HEK293 (cell line): ENCODE measurements at regions not wholly inside any gene's neighbourhood (a gene's known extent, or its start where the extent isn't known, plus 50 kb on each side); places are given as distances from the start of the nearest gene placed in this dataset.
"Not testable (repeated sequence)": the region's sequence is repeated elsewhere in the genome, so short reads cannot be mapped to it uniquely, and the experiment has no call there.

Experiments
- CTCF ChIA-PET: fragments of 350-600 bp; formaldehyde crosslinking; extraction: SDS; loops from one replicate; lab custom pipeline; 2021; ENCODE audit warnings: antibody characterized with exemption; lab: Yijun Ruan, JAX
- POLR2A ChIA-PET: fragments of 300-600 bp; formaldehyde crosslinking; extraction: SDS; loops from one replicate; lab custom pipeline; 2020; ENCODE audit warnings: antibody characterized with exemption, inconsistent platforms; lab: Yijun Ruan, JAX
- H3K27ac ChIP-seq: fragments of 200-500 bp; sonication (Bioruptor generic); 2 replicates; pipeline ENCODE4 v1.5.1; 2014; ENCODE audit warnings: low read depth, low read length, control low read depth, inconsistent platforms; ENCODE audit errors: extremely low read depth
- H3K36me3 ChIP-seq, 2 experiments: fragments of 200-500 bp in 1 of 2; sonication (Bioruptor generic) in 1 of 2; 1 replicate in 1 of 2; 2 replicates in 1 of 2; pipeline ENCODE4 v1.5.1; 2014 to 2017; ENCODE audit warnings: inconsistent platforms in 2 of 2, low read length in 2 of 2; ENCODE audit not compliant: control insufficient read depth in 2 of 2, insufficient read depth in 1 of 2
- H3K4me1 ChIP-seq: fragments of 200-500 bp; sonication (Bioruptor generic); 2 replicates; pipeline ENCODE4 v1.5.1; 2014; ENCODE audit warnings: mild to moderate bottlenecking, low read length, inconsistent platforms; ENCODE audit not compliant: control insufficient read depth, insufficient read depth
- H3K4me3 ChIP-seq: 2 replicates; pipeline ENCODE4 v1.5.1; 2011; ENCODE audit warnings: low read depth, mild to moderate bottlenecking, control low read depth, low read length, moderate library complexity
- H3K9me3 ChIP-seq: fragments of 200-500 bp; sonication (Bioruptor generic); 2 replicates; pipeline ENCODE4 v1.5.1; 2014; ENCODE audit warnings: low read depth, low read length, inconsistent platforms; ENCODE audit not compliant: control insufficient read depth, insufficient read depth
- ATF2 ChIP-seq: fragments of 450-650 bp; formaldehyde crosslinking; IDR thresholded peaks from 2 replicates; pipeline ENCODE4 v1.5.1; 2016; ENCODE audit warnings: missing biosample characterization, missing genetic modification characterization, low read depth
- KLF7 ChIP-seq: fragments of 450-650 bp; formaldehyde crosslinking; IDR thresholded peaks from 2 replicates; pipeline ENCODE4 v1.5.1; 2016; ENCODE audit warnings: missing biosample characterization, missing genetic modification characterization, borderline replicate concordance
- ZFP3 ChIP-seq: fragments of 450-650 bp; formaldehyde crosslinking; IDR thresholded peaks from 2 replicates; pipeline ENCODE4 v1.5.1; 2016; ENCODE audit warnings: low read depth, missing biosample characterization, missing genetic modification characterization

DNA sequence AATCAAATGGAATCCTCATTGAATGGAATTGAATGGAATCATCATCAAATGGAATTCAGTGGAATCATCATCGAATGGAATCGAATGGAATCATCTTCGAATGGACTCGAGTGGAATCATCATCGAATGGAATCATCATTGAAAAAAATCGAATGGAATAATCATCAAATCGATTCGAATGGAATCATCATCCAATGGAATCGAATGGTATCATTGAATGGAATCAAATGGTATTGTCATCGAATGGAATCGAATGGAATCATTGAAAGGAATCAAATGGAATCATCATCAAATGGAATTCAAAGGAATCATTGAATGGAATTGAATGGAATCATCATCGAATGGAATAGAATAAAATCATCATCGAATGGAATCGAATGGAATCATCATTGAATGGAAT, 619.3 kb downstream of the TP53TG3F start:
- CTCF ChIA-PET, result no interaction called here
- Histone ChIP-seq H3K9me3 (no peaks in the 10 kb centered on the region), H3K4me1 (no peaks in the 10 kb centered on the region), H3K27ac (no peak overlapping the region), H3K36me3 (no peaks in the 10 kb centered on the region), H3K4me3 (no peak overlapping the region)
- POLR2A ChIA-PET, result no interaction called here
- TF ChIP-seq ZFP3 (tag by site-specific recombination), result no peak
- TF ChIP-seq KLF7 (tag by site-specific recombination), result no peak

GRCh38 chr16:34085038-34085437, 625.6 kb downstream of the TP53TG3F start:
- H3K27ac ChIP-seq, CTCF ChIA-PET, H3K36me3 ChIP-seq, H3K4me3 ChIP-seq, H3K4me1 ChIP-seq, H3K9me3 ChIP-seq, POLR2A ChIA-PET: not testable (repeated sequence)

- CTCF ChIA-PET, H3K36me3 ChIP-seq, POLR2A ChIA-PET, H3K9me3 ChIP-seq, H3K4me1 ChIP-seq, H3K27ac ChIP-seq, H3K4me3 ChIP-seq: not testable (repeated sequence)
- peak; percentile 86 for TF ChIP-seq ATF2
Measured at GRCh38 chr16:34095006-34095405, 635.6 kb downstream of the TP53TG3F start.

GRCh38 chr16:34096911-34097310, 637.5 kb downstream of the TP53TG3F start:
- H3K36me3 ChIP-seq, H3K27ac ChIP-seq, CTCF ChIA-PET, H3K9me3 ChIP-seq, H3K4me1 ChIP-seq, POLR2A ChIA-PET, H3K4me3 ChIP-seq: not testable (repeated sequence)

GRCh38 chr16:34097326-34097725, 637.9 kb downstream of the TP53TG3F start:
- H3K36me3 ChIP-seq, H3K27ac ChIP-seq, H3K4me3 ChIP-seq, H3K4me1 ChIP-seq, POLR2A ChIA-PET, CTCF ChIA-PET, H3K9me3 ChIP-seq: not testable (repeated sequence)

- H3K4me3 ChIP-seq, H3K4me1 ChIP-seq, CTCF ChIA-PET, H3K9me3 ChIP-seq, H3K27ac ChIP-seq, POLR2A ChIA-PET, H3K36me3 ChIP-seq: not testable (repeated sequence)
Measured at GRCh38 chr16:34098033-34098432, 638.6 kb downstream of the TP53TG3F start.

DNA sequence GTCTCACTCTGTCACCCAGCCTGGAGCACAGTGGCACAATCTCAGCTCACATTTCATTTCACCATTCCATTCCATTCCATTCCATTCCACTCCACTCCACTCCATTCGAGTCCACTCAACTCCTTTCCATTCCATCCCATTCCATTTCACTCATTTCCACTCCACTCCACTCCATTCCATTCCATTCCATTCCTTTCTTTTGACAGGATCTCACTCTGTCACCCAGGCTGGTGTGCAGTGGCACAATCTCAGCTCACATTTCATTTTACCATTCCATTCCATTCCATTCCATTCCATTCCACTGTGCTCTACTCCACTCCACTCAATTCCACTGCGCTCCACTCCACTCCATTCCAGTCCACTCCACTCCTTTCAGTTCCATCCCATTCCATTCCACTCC, 639.6 kb downstream of the TP53TG3F start:
- POLR2A ChIA-PET, H3K9me3 ChIP-seq, H3K4me1 ChIP-seq: not testable (repeated sequence)

More for the DNA sequence above, 639.6 kb downstream of the TP53TG3F start:
- H3K4me3 ChIP-seq, CTCF ChIA-PET, H3K27ac ChIP-seq, H3K36me3 ChIP-seq: not testable (repeated sequence)
